Ishikawa (cell line): ENCODE measurements at regions not wholly inside any gene's neighbourhood (a gene's known extent, or its start where the extent isn't known, plus 50 kb on each side); places are given as distances from the start of the nearest gene placed in this dataset.

Source experiments
- EGR1 ChIP-seq: IDR thresholded peaks from 2 replicates; pipeline ENCODE4 v1.6.1; 2012
- RAD21 ChIP-seq: IDR thresholded peaks from 2 replicates; pipeline ENCODE4 v1.6.1; 2012; ENCODE audit warnings: low read depth
- REST ChIP-seq: IDR thresholded peaks from 2 replicates; pipeline ENCODE4 v1.6.1; 2012; ENCODE audit warnings: low read depth, mild to moderate bottlenecking
- YY1 ChIP-seq: IDR thresholded peaks from 2 replicates; pipeline ENCODE4 v1.6.1; 2012; ENCODE audit warnings: low read depth

DNA sequence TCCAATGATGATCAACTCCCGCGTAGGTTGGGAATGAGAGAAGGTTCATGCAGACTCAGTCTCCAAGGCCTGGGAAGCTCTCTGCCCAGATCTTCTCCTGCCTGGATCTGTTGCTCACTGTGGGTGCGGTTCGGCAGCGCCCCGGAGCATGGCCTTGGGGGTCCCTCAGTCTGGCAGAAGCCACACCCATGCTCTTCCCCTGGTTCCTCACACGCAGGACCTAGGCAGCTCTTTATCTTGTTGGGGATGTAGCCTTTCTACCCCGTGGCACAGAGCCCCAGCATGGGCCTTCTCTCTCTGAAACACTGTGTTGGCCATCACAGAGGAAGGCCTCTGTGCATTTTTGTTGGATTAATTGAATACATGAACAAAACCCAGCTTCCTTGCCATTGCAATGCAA, 1461.6 kb downstream of the BRD1 start:
- TF ChIP-seq EGR1, result no peak
- no peak for TF ChIP-seq REST
- TF ChIP-seq RAD21, result no peak
- no peak for TF ChIP-seq YY1
